ENCODE measurements at regions not wholly inside any gene's neighbourhood (a gene's known extent, or its start where the extent isn't known, plus 50 kb on each side); places are given as distances from the start of the nearest gene placed in this dataset.

DNA sequence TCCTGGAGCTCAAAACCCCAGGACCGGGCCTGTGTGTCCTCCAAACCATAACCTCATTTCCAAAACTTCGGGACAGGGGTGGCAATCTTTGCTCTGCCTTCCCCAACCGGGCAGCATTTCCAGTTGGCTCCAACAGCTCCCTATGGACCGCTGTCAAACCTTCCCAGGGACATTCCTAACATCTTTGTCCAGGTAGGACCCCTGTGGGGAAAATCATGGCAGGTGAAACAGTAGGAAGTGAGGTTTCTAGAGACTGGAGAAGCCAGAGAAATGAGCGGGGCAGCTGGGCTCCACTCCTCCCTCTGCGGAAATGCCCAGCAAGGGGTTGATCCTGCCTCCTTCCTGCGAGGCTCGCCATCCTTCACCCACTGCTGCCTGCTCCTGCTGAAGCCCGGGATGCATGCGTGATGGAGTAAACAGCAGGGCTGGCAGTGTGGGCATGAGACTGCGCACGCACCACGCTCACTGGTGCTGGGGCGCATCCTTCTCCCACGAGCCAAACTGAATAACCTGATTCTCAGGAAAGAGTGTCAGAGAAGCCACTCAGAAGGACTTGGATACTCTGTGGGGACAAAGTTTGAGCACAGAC lies 136.4 kb downstream of the BUD13 start:
- H3K9me3 Mint-ChIP-seq = no peaks in the 10 kb centered on the region
- Histone ChIP-seq H3K4me2 (no peak overlapping the region), H3K4me1 (ENCODE audit: insufficient read depth) (no peaks in the 10 kb centered on the region), H3F3A (replicated peaks; ENCODE audit: low read depth) (no peaks in the 10 kb centered on the region), H4K20me1 (replicated peaks; ENCODE audit: insufficient read depth) (no peaks in the 10 kb centered on the region), H3K9me2 (ENCODE audit: insufficient read depth) (no peaks in the 10 kb centered on the region), H3K27ac (ENCODE audit: low read depth) (no peak overlapping the region), H3K36me3 (ENCODE audit: insufficient read depth) (no peaks in the 10 kb centered on the region), H3K79me2 (replicated peaks; ENCODE audit: insufficient read depth) (no peaks in the 10 kb centered on the region), H2AFZ (no peak overlapping the region), H3K27me3 (ENCODE audit: insufficient read depth) (no peaks in the 10 kb centered on the region), H3K4me3 (no peak overlapping the region)
- peak; percentile 38 for DNase-seq (ENCODE audit: low spot score)
- no peaks in the 10 kb centered on the region for H3K36me3 Mint-ChIP-seq (ENCODE audit: low read depth)
- H3K27me3 Mint-ChIP-seq (ENCODE audit: insufficient read depth, low read depth, poor library complexity) = peaks cover 2% of the 10 kb centered on the region
- no peak overlapping the region for H3K27ac Mint-ChIP-seq
- no peak for TF ChIP-seq ZNF331 (CRISPR knock-in tag; IDR thresholded peaks at IDR 0.05; ENCODE audit: low read depth)
- TF ChIP-seq ZNF114 (CRISPR knock-in tag; IDR thresholded peaks at IDR 0.05) = no peak
- TF ChIP-seq POLR2AphosphoS5 (IDR thresholded peaks at IDR 0.05; ENCODE audit: low read depth) = no peak
- no peak for TF ChIP-seq JUNB (IDR thresholded peaks at IDR 0.05; ENCODE audit: unreplicated experiment)
- no peak for TF ChIP-seq STAT1 (IDR thresholded peaks at IDR 0.05; ENCODE audit: unreplicated experiment)
- TF ChIP-seq, protein P1, sequence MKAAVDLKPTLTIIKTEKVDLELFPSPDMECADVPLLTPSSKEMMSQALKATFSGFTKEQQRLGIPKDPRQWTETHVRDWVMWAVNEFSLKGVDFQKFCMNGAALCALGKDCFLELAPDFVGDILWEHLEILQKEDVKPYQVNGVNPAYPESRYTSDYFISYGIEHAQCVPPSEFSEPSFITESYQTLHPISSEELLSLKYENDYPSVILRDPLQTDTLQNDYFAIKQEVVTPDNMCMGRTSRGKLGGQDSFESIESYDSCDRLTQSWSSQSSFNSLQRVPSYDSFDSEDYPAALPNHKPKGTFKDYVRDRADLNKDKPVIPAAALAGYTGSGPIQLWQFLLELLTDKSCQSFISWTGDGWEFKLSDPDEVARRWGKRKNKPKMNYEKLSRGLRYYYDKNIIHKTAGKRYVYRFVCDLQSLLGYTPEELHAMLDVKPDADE (IDR thresholded peaks at IDR 0.05) = no peak
- TF ChIP-seq NANOG (IDR thresholded peaks at IDR 0.05; ENCODE audit: borderline replicate concordance) = no peak
- TF ChIP-seq, protein P2, sequence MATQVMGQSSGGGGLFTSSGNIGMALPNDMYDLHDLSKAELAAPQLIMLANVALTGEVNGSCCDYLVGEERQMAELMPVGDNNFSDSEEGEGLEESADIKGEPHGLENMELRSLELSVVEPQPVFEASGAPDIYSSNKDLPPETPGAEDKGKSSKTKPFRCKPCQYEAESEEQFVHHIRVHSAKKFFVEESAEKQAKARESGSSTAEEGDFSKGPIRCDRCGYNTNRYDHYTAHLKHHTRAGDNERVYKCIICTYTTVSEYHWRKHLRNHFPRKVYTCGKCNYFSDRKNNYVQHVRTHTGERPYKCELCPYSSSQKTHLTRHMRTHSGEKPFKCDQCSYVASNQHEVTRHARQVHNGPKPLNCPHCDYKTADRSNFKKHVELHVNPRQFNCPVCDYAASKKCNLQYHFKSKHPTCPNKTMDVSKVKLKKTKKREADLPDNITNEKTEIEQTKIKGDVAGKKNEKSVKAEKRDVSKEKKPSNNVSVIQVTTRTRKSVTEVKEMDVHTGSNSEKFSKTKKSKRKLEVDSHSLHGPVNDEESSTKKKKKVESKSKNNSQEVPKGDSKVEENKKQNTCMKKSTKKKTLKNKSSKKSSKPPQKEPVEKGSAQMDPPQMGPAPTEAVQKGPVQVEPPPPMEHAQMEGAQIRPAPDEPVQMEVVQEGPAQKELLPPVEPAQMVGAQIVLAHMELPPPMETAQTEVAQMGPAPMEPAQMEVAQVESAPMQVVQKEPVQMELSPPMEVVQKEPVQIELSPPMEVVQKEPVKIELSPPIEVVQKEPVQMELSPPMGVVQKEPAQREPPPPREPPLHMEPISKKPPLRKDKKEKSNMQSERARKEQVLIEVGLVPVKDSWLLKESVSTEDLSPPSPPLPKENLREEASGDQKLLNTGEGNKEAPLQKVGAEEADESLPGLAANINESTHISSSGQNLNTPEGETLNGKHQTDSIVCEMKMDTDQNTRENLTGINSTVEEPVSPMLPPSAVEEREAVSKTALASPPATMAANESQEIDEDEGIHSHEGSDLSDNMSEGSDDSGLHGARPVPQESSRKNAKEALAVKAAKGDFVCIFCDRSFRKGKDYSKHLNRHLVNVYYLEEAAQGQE (IDR thresholded peaks at IDR 0.05; ENCODE audit: unreplicated experiment) = no peak
- TF ChIP-seq, protein P3, sequence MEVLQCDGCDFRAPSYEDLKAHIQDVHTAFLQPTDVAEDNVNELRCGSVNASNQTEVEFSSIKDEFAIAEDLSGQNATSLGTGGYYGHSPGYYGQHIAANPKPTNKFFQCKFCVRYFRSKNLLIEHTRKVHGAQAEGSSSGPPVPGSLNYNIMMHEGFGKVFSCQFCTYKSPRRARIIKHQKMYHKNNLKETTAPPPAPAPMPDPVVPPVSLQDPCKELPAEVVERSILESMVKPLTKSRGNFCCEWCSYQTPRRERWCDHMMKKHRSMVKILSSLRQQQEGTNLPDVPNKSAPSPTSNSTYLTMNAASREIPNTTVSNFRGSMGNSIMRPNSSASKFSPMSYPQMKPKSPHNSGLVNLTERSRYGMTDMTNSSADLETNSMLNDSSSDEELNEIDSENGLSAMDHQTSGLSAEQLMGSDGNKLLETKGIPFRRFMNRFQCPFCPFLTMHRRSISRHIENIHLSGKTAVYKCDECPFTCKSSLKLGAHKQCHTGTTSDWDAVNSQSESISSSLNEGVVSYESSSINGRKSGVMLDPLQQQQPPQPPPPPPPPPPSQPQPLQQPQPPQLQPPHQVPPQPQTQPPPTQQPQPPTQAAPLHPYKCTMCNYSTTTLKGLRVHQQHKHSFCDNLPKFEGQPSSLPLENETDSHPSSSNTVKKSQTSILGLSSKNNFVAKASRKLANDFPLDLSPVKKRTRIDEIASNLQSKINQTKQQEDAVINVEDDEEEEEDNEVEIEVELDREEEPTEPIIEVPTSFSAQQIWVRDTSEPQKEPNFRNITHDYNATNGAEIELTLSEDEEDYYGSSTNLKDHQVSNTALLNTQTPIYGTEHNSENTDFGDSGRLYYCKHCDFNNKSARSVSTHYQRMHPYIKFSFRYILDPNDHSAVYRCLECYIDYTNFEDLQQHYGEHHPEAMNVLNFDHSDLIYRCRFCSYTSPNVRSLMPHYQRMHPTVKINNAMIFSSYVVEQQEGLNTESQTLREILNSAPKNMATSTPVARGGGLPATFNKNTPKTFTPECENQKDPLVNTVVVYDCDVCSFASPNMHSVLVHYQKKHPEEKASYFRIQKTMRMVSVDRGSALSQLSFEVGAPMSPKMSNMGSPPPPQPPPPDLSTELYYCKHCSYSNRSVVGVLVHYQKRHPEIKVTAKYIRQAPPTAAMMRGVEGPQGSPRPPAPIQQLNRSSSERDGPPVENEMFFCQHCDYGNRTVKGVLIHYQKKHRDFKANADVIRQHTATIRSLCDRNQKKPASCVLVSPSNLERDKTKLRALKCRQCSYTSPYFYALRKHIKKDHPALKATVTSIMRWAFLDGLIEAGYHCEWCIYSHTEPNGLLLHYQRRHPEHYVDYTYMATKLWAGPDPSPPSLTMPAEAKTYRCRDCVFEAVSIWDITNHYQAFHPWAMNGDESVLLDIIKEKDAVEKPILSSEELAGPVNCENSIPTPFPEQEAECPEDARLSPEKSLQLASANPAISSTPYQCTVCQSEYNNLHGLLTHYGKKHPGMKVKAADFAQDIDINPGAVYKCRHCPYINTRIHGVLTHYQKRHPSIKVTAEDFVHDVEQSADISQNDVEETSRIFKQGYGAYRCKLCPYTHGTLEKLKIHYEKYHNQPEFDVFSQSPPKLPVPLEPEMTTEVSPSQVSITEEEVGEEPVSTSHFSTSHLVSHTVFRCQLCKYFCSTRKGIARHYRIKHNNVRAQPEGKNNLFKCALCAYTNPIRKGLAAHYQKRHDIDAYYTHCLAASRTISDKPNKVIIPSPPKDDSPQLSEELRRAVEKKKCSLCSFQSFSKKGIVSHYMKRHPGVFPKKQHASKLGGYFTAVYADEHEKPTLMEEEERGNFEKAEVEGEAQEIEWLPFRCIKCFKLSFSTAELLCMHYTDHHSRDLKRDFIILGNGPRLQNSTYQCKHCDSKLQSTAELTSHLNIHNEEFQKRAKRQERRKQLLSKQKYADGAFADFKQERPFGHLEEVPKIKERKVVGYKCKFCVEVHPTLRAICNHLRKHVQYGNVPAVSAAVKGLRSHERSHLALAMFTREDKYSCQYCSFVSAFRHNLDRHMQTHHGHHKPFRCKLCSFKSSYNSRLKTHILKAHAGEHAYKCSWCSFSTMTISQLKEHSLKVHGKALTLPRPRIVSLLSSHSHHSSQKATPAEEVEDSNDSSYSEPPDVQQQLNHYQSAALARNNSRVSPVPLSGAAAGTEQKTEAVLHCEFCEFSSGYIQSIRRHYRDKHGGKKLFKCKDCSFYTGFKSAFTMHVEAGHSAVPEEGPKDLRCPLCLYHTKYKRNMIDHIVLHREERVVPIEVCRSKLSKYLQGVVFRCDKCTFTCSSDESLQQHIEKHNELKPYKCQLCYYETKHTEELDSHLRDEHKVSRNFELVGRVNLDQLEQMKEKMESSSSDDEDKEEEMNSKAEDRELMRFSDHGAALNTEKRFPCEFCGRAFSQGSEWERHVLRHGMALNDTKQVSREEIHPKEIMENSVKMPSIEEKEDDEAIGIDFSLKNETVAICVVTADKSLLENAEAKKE (CRISPR knock-in tag; IDR thresholded peaks at IDR 0.05) = no peak
- TF ChIP-seq EZH2 (IDR thresholded peaks at IDR 0.05; ENCODE audit: low read depth, unreplicated experiment) = no peak
- TF ChIP-seq CREB1 (CRISPR knock-in tag; IDR thresholded peaks at IDR 0.05; ENCODE audit: low read depth) = no peak
- TF ChIP-seq, protein P4, sequence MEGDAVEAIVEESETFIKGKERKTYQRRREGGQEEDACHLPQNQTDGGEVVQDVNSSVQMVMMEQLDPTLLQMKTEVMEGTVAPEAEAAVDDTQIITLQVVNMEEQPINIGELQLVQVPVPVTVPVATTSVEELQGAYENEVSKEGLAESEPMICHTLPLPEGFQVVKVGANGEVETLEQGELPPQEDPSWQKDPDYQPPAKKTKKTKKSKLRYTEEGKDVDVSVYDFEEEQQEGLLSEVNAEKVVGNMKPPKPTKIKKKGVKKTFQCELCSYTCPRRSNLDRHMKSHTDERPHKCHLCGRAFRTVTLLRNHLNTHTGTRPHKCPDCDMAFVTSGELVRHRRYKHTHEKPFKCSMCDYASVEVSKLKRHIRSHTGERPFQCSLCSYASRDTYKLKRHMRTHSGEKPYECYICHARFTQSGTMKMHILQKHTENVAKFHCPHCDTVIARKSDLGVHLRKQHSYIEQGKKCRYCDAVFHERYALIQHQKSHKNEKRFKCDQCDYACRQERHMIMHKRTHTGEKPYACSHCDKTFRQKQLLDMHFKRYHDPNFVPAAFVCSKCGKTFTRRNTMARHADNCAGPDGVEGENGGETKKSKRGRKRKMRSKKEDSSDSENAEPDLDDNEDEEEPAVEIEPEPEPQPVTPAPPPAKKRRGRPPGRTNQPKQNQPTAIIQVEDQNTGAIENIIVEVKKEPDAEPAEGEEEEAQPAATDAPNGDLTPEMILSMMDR (conservative IDR thresholded peaks at IDR 0.05; ENCODE audit: low read depth in 2 of 2) = no peak
- peak; percentile 50; the same call in 2 of the 3 replicates for ATAC-seq
- H3K4me1 Mint-ChIP-seq = no peaks in the 10 kb centered on the region
- no peak overlapping the region for H3K4me3 Mint-ChIP-seq
